WERI-Rb-1 (cell line): ENCODE measurements at regions not wholly inside any gene's neighbourhood (a gene's known extent, or its start where the extent isn't known, plus 50 kb on each side); places are given as distances from the start of the nearest gene placed in this dataset.
"Not testable (repeated sequence)": the region's sequence is repeated elsewhere in the genome, so short reads cannot be mapped to it uniquely, and the experiment has no call there.

Source experiments
- DNase-seq: peaks from one replicate; pipeline ENCODE4 v3.0.0-alpha.2; 2020
- H3K27ac ChIP-seq: fragments of 250-450 bp; sonication (Bioruptor Pico); 2 replicates; pipeline ENCODE4 v1.5.1; 2020; ENCODE audit warnings: mild to moderate bottlenecking, moderate library complexity
- H3K27me3 ChIP-seq: fragments of 250-450 bp; sonication (Bioruptor Pico); 2 replicates; pipeline ENCODE4 v1.5.1; 2021; ENCODE audit warnings: mild to moderate bottlenecking, low read depth, moderate library complexity; ENCODE audit not compliant: insufficient read depth, severe bottlenecking
- H3K36me3 ChIP-seq: fragments of 250-450 bp; sonication (Bioruptor Pico); 2 replicates; pipeline ENCODE4 v1.5.1; 2020; ENCODE audit warnings: mild to moderate bottlenecking, moderate library complexity
- H3K4me3 ChIP-seq: 2 replicates; pipeline ENCODE4 v1.5.1; 2011; ENCODE audit warnings: low read depth, mild to moderate bottlenecking, control low read depth, low read length
- H3K9me3 ChIP-seq: fragments of 250-450 bp; sonication (Bioruptor Pico); 2 replicates; pipeline ENCODE4 v1.5.1; 2021; ENCODE audit warnings: mild to moderate bottlenecking, moderate library complexity; ENCODE audit not compliant: severe bottlenecking
- CTCF ChIP-seq: IDR thresholded peaks from 2 replicates; pipeline ENCODE4 v1.5.1; 2011; ENCODE audit warnings: low read depth, mild to moderate bottlenecking, control low read depth, inconsistent platforms, low read length

DNA sequence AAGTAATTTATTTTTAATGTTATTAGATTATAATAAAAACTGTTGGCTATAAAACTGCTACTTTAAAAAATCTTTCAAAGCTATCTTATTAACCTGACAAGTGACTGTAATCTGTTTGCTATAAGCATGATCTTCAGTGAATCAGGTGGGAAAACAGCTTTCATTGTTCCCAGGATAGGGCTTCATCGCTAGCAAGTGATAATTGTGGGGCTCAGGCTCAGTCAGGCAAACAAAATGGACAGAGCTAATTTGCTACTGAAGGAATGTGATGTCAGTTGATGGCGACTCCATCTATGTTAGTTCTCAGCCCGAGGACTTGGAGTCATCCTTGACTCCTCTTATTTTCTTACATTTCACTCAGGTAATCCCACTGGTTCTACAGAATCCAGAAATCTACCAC is 125.0 kb downstream of the RASSF10 start:
- Histone ChIP-seq H3K36me3 (no peaks in the 10 kb centered on the region), H3K4me3 (no peak overlapping the region), H3K27ac (no peak overlapping the region), H3K9me3 (peaks cover 3% of the 10 kb centered on the region), H3K27me3 (peaks cover 28% of the 10 kb centered on the region)
- DNase-seq: no peak
- no peak for TF ChIP-seq CTCF

DNA sequence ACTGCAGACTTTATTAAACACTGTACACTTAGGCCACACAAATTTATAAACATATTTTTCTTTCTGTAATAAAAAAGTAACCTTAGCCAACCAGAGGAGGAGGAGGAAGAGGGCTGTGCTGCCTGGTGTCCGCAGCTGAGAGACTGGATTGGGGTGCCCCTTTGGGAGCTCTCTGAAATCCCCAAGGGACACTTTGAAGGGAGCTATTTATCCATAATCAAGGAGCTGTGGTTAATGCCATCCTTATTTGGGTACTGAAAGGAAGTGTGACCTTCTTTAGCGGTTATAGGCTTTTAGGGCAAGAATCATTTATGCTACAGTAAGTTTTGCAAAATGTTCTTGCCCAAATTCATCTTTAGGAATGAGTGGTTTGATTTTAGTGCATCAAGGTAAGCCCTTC is 125.8 kb downstream of the RASSF10 start:
- Histone ChIP-seq H3K4me3 (no peak overlapping the region), H3K9me3 (peaks cover 5% of the 10 kb centered on the region), H3K27me3 (peaks cover 28% of the 10 kb centered on the region), H3K27ac (no peak overlapping the region), H3K36me3 (no peaks in the 10 kb centered on the region)
- TF ChIP-seq CTCF: no peak
- no peak for DNase-seq

DNA sequence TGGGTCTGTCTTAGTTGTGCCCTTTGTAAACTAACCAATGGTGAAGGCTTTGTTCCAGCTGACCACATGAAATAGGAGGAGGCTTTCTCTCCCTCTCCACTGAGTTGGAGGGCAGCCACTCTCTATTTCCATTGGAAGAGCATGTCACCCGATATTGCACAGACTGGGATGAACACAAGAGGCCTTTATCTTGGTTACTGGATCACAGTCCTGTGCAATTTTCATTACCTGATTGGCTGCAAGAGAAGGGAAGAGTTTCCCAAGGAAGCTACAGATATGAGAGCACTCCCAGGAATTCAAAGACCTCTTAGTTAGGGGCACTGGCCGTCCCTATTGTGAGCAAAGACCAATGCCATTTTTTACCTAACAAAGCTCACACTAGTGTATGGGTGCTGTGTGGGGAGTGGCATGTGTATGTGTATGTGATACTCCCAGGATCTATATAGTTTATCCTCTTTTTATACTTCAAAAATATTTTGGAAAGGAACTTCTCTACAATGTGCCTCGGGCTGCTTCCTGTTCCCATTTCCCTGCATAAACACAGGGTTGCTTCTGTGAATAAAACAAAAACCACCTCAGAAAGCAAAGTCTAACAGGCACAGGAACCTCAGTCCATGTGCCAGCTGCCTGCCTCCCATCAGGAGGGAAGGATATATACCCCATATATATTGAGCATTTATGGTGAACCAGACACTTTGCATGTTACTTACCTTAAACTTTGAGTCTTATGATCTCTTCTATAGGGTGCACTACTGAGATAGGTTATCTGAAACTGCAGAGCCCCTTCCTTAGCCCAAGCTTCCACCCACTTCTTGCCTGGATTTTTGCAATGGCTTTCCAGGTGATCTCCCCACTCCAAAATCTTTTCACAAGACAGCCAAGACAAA is 126.5 kb downstream of the RASSF10 start:
- H3K4me3 ChIP-seq: no peak overlapping the region

DNA sequence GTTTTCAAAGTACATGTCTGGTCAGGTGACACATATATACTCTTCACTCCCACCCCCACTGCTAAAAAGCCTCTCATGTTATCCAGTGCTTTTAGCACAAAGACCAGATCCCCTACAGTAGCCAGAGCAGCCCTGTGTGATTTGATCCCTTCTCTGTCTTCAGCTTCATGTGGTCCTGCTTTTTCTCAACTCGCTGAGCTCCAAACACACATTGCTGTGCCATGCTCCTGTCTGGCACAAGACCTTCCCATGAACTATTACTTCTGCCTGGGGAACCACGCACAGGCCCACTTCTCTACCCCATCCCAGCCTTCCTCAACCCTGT is 127.1 kb downstream of the RASSF10 start:
- no peak for TF ChIP-seq CTCF
- Histone ChIP-seq H3K27me3 (peaks cover 28% of the 10 kb centered on the region), H3K9me3 (peaks cover 5% of the 10 kb centered on the region), H3K36me3 (no peaks in the 10 kb centered on the region), H3K4me3 (no peak overlapping the region), H3K27ac (no peak overlapping the region)
- no peak for DNase-seq

More for the DNA sequence above, 126.5 kb downstream of the RASSF10 start:
- Histone ChIP-seq H3K9me3 (peaks cover 5% of the 10 kb centered on the region), H3K27me3 (peaks cover 28% of the 10 kb centered on the region), H3K27ac (no peak overlapping the region), H3K36me3 (no peaks in the 10 kb centered on the region)
- no peak for TF ChIP-seq CTCF
- no peak for DNase-seq

GRCh38 chr11:13137844-13138301 is 128.8 kb downstream of the RASSF10 start:
- DNase-seq: no peak
- Histone ChIP-seq H3K27ac (no peak overlapping the region), H3K36me3 (no peaks in the 10 kb centered on the region), H3K4me3 (no peak overlapping the region), H3K9me3 (peaks cover 5% of the 10 kb centered on the region), H3K27me3 (peaks cover 33% of the 10 kb centered on the region)
- no peak for TF ChIP-seq CTCF

GRCh38 chr11:13139085-13139484 is 130.0 kb downstream of the RASSF10 start:
- H3K9me3 ChIP-seq: not testable (repeated sequence)

More at GRCh38 chr11:13139085-13139484, 130.0 kb downstream of the RASSF10 start:
- not testable (repeated sequence) for DNase-seq, H3K27ac ChIP-seq, H3K36me3 ChIP-seq, H3K4me3 ChIP-seq
- peaks cover 40% of the 10 kb centered on the region for H3K27me3 ChIP-seq
